Ovary (tissue), 7 donors: ENCODE measurements at regions not wholly inside any gene's neighbourhood (a gene's known extent, or its start where the extent isn't known, plus 50 kb on each side); places are given as distances from the start of the nearest gene placed in this dataset.

Experiments
- DNase-seq, 5 donors: peaks; one replicate each; pipeline ENCODE4 v3.0.0-alpha.2; 2019 to 2020
- H3K27ac ChIP-seq, 2 donors: fragments of 200-600 bp; one replicate each; pipeline versions ENCODE4 v1.5.1 to v1.8.0; 2019 to 2022
- H3K27me3 ChIP-seq: fragments of 200-600 bp; one replicate; pipeline ENCODE4 v1.8.0; 2022
- H3K36me3 ChIP-seq: fragments of 200-600 bp; sonication (generic); one replicate; pipeline ENCODE4 v1.5.1; 2019
- H3K4me1 ChIP-seq: one replicate; pipeline ENCODE4 v1.8.1; 2013; ENCODE audit warnings: mild to moderate bottlenecking, moderate library complexity; ENCODE audit not compliant: insufficient read depth
- H3K4me3 ChIP-seq: fragments of 200-600 bp; sonication (generic); one replicate; pipeline ENCODE4 v1.5.1; 2017
- H3K9me3 ChIP-seq, 2 donors: fragments of 200-600 bp in 1 of 2; sonication (generic) in 1 of 2; one replicate each; pipeline versions ENCODE4 v1.5.1 to v1.8.1; 2013 to 2019; ENCODE audit warnings: mild to moderate bottlenecking in 1 of 2, moderate library complexity in 1 of 2
- CTCF ChIP-seq, 3 donors: fragments of 450-650 bp in 2 of 3; fragments of 200-600 bp in 1 of 3; IDR thresholded peaks; one replicate each; pipeline versions ENCODE4 v1.5.1 to v1.8.0; 2016 to 2022; ENCODE audit warnings: antibody characterized with exemption in 3 of 3, mild to moderate bottlenecking in 1 of 3
- EP300 ChIP-seq: sonication (generic); formaldehyde crosslinking; IDR thresholded peaks from one replicate; pipeline ENCODE4 v1.6.1; 2017; ENCODE audit warnings: antibody characterized with exemption
- POLR2A ChIP-seq: fragments of 450-650 bp; IDR thresholded peaks from one replicate; pipeline ENCODE4 v1.6.1; 2017; ENCODE audit warnings: antibody characterized with exemption, mild to moderate bottlenecking, moderate library complexity
- WGBS, 3 donors: extraction: QIAGEN DNeasy Blood & Tissue Kit in 1 of 3; methylation state at CpG; one replicate each; pipeline versions ENCODE4 v1.1.5 to v1.1.7; 2013 to 2017; 5-methylcytosine and 5-hydroxymethylcytosine counted together
- intact Hi-C, 4 donors: fragments of 100-400 bp; cut with DNase I; formaldehyde crosslinking; loops; one replicate each; pipeline versions ENCODE4 v1.11.0 to v1.15.1; 2022 to 2023
- donor health status: DM: no; HTN: no; CAD: no; lungs with moderate emphysema.
- donor health status: DM: no; HTN: no; CAD: no.
- donor health status: Bipolar disorder and iron deficiency.
- donor health status: DM: no; HTN: no; CAD: no.
- donor health status: DM: yes; HTN: yes; CAD: no.

- Histone ChIP-seq H3K4me3 (no peak overlapping the region), H3K27ac (no peak overlapping the region), H3K4me1 (no peaks in the 10 kb centered on the region), H3K9me3 (no peaks in the 10 kb centered on the region), H3K36me3 (no peaks in the 10 kb centered on the region), H3K27me3 (no peaks in the 10 kb centered on the region)
- intact Hi-C loops: loop anchor here in 1 of 4 donors (10.0 kb wide), 1 partner anchor 363 kb away; no protein-coding TSS in a partner anchor
- WGBS, 3 donors: 77 to 92% (median 92%) methylated on average over 3 of the region's 3 CpGs
- no peak for TF ChIP-seq CTCF (IDR thresholded peaks at IDR 0.05)
- no peak for TF ChIP-seq EP300
- TF ChIP-seq POLR2A: no peak
- no peak for DNase-seq
Observed at GRCh38 chr12:91347481-91348214, 165.0 kb upstream of the DCN start.

- no peak for DNase-seq
- 97 to 100% (median 99%) methylated on average over 1 of the region's 1 CpG for WGBS, 3 donors
- H3K27me3 ChIP-seq: no peaks in the 10 kb centered on the region
- intact Hi-C loops: loop anchor here in 1 of 4 donors (10.0 kb wide), 1 partner anchor 362 kb away; no protein-coding TSS in a partner anchor
- H3K9me3 ChIP-seq: no peaks in the 10 kb centered on the region
- no peaks in the 10 kb centered on the region for H3K36me3 ChIP-seq
- TF ChIP-seq POLR2A (no peak), EP300 (no peak), CTCF (IDR thresholded peaks at IDR 0.05) (no peak)
- H3K27ac ChIP-seq: no peak overlapping the region
- H3K4me3 ChIP-seq: no peak overlapping the region
- no peaks in the 10 kb centered on the region for H3K4me1 ChIP-seq
Observed at GRCh38 chr12:91346827-91347226, 164.2 kb upstream of the DCN start.

DNA sequence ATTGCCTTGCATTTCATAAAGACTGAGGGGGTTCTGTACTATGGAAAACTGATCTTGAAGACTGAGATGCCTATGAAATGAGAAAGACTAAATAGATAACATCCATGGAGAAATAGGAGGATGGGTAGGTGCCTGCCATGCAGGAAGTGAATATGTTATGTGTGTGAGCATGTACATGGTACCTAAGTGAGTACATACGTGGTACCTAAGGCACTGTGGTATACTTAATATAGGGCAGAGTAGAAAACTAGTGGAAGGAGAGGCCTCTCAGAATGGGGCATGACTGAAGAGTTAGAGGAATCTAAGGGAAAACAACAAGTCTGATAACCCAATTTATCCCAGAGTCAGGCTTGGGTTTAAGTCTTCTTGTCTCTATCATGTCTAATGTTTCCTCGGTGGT is 161.8 kb upstream of the DCN start:
- H3K9me3 ChIP-seq: no peaks in the 10 kb centered on the region
- WGBS, 3 donors: 87 to 92% (median 91%) methylated on average over 2 of the region's 2 CpGs
- no peak overlapping the region for H3K27ac ChIP-seq
- no peaks in the 10 kb centered on the region for H3K4me1 ChIP-seq
- no peak for TF ChIP-seq CTCF (IDR thresholded peaks at IDR 0.05)
- TF ChIP-seq POLR2A: no peak
- no peak for TF ChIP-seq EP300
- H3K4me3 ChIP-seq: no peak overlapping the region
- H3K27me3 ChIP-seq: no peaks in the 10 kb centered on the region
- H3K36me3 ChIP-seq: no peaks in the 10 kb centered on the region
- intact Hi-C loops: loop anchor here in 1 of 4 donors (10.0 kb wide), 1 partner anchor 360 kb away; no protein-coding TSS in a partner anchor
- no peak for DNase-seq

DNA sequence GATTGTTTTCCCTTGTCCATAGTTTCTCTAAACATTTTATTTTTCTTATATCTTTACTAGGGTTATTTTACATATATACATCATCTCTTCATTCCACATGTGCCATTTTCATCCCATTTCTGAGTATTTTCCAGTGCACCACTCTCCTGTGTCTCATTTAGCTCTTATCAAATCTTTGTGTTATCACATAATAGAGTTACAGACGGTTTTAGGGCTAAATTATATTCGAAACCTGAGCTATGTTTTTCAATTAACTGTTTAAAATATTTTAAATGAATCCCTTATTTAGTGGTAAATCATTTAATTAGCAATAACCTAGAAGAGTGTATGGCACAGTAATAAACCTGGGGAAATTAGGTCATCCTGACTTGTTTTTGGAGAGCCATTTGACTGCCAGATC is 160.4 kb upstream of the DCN start:
- Histone ChIP-seq H3K9me3 (no peaks in the 10 kb centered on the region), H3K27ac (no peak overlapping the region), H3K27me3 (no peaks in the 10 kb centered on the region), H3K4me1 (no peaks in the 10 kb centered on the region), H3K4me3 (no peak overlapping the region), H3K36me3 (no peaks in the 10 kb centered on the region)
- 89 to 95% (median 90%) methylated on average over 2 of the region's 2 CpGs for WGBS, 3 donors
- no peak for DNase-seq
- TF ChIP-seq EP300 (no peak), POLR2A (no peak), CTCF (IDR thresholded peaks at IDR 0.05) (no peak)
- intact Hi-C loops: loop anchor here in 1 of 4 donors (10.0 kb wide), 1 partner anchor 358 kb away; no protein-coding TSS in a partner anchor
